ENCODE measurements at regions not wholly inside any gene's neighbourhood (a gene's known extent, or its start where the extent isn't known, plus 50 kb on each side); places are given as distances from the start of the nearest gene placed in this dataset.

GRCh38 chr4:29711226-29711625 lies 1008.9 kb upstream of the PCDH7 start:
- TF ChIP-seq REST (IDR thresholded peaks at IDR 0.05; ENCODE audit: borderline replicate concordance) (no peak), CTCF (IDR thresholded peaks at IDR 0.05; ENCODE audit: poor library complexity, severe bottlenecking) (no peak), POLR2AphosphoS5 (IDR thresholded peaks at IDR 0.05) (no peak)

Measured in neural cell (in vitro differentiated cells).